Mucosa of rectum (tissue), 2 donors: ENCODE measurements at regions not wholly inside any gene's neighbourhood (a gene's known extent, or its start where the extent isn't known, plus 50 kb on each side); places are given as distances from the start of the nearest gene placed in this dataset.
"Not testable (repeated sequence)": the region's sequence is repeated elsewhere in the genome, so short reads cannot be mapped to it uniquely, and the experiment has no call there.

ENCODE experiments used
- H3K27ac ChIP-seq, 2 donors: one replicate each; pipeline ENCODE4 v1.7.0; 2013; ENCODE audit warnings: inconsistent platforms in 2 of 2, low read depth in 2 of 2, low read length in 2 of 2
- H3K27me3 ChIP-seq, 2 donors: one replicate each; pipeline ENCODE4 v1.7.0; 2013; ENCODE audit warnings: low read length in 2 of 2; ENCODE audit not compliant: control insufficient read depth in 2 of 2, insufficient read depth in 2 of 2
- H3K36me3 ChIP-seq, 2 donors: one replicate each; pipeline ENCODE4 v1.7.0; 2013; ENCODE audit warnings: low read length in 2 of 2; ENCODE audit not compliant: control insufficient read depth in 2 of 2, insufficient read depth in 2 of 2
- H3K4me1 ChIP-seq, 2 donors: one replicate each; pipeline ENCODE4 v1.7.0; 2013; ENCODE audit warnings: low read length in 2 of 2, mild to moderate bottlenecking in 1 of 2; ENCODE audit not compliant: control insufficient read depth in 2 of 2, insufficient read depth in 2 of 2
- H3K4me3 ChIP-seq, 2 donors: one replicate each; pipeline ENCODE4 v1.7.0; 2013; ENCODE audit warnings: low read length in 2 of 2
- H3K9ac ChIP-seq, 2 donors: one replicate each; pipeline ENCODE4 v1.7.0; 2013; ENCODE audit warnings: low read length in 2 of 2, low read depth in 1 of 2, mild to moderate bottlenecking in 1 of 2
- H3K9me3 ChIP-seq, 2 donors: one replicate each; pipeline ENCODE4 v1.7.0; 2013; ENCODE audit warnings: low read length in 2 of 2; ENCODE audit not compliant: control insufficient read depth in 2 of 2
- donor health status: healthy.
- donor health status: Normal muscosa, but diverticular disease.

GRCh38 chr1:54475357-54475881 lies 69.2 kb upstream of the SSBP3 start:
- H3K36me3 ChIP-seq: no peaks in the 10 kb centered on the region
- H3K9ac ChIP-seq: no peak overlapping the region
- no peaks in the 10 kb centered on the region for H3K9me3 ChIP-seq
- peaks cover 2 to 8% of the 10 kb centered on the region in 2 donors for H3K4me1 ChIP-seq
- H3K27ac ChIP-seq: peak overlapping the region in 1 of 2 donors; percentile 9
- H3K4me3 ChIP-seq: peak overlapping the region; percentile 37 to 59
- H3K27me3 ChIP-seq: peaks cover 3 to 7% of the 10 kb centered on the region in 2 donors

GRCh38 chr1:54474310-54475251 lies 68.4 kb upstream of the SSBP3 start:
- Histone ChIP-seq H3K36me3 (no peaks in the 10 kb centered on the region), H3K27me3 (peaks cover 3 to 7% of the 10 kb centered on the region in 2 donors), H3K27ac (no peak overlapping the region), H3K4me1 (peaks cover 2 to 8% of the 10 kb centered on the region in 2 donors), H3K4me3 (peak overlapping the region; percentile 37 to 59), H3K9ac (no peak overlapping the region), H3K9me3 (no peaks in the 10 kb centered on the region)

- no peak overlapping the region for H3K4me3 ChIP-seq
- H3K27me3 ChIP-seq: peaks cover 3 to 7% of the 10 kb centered on the region in 2 donors
Observed at GRCh38 chr1:54471588-54471987, 65.4 kb upstream of the SSBP3 start.

GRCh38 chr1:54469444-54469843 lies 63.2 kb upstream of the SSBP3 start:
- H3K4me1 ChIP-seq, H3K9me3 ChIP-seq, H3K9ac ChIP-seq, H3K27ac ChIP-seq, H3K36me3 ChIP-seq, H3K4me3 ChIP-seq, H3K27me3 ChIP-seq: not testable (repeated sequence)

More at GRCh38 chr1:54471588-54471987, 65.4 kb upstream of the SSBP3 start:
- Histone ChIP-seq H3K27ac (no peak overlapping the region), H3K9ac (no peak overlapping the region), H3K4me1 (peaks cover 2 to 8% of the 10 kb centered on the region in 2 donors), H3K9me3 (no peaks in the 10 kb centered on the region), H3K36me3 (no peaks in the 10 kb centered on the region)

- H3K27ac ChIP-seq, H3K36me3 ChIP-seq, H3K4me1 ChIP-seq, H3K9me3 ChIP-seq, H3K27me3 ChIP-seq, H3K4me3 ChIP-seq, H3K9ac ChIP-seq: not testable (repeated sequence)
Observed at GRCh38 chr1:54468288-54469084, 62.3 kb upstream of the SSBP3 start.

GRCh38 chr1:54465351-54465811 lies 59.2 kb upstream of the SSBP3 start:
- H3K27me3 ChIP-seq: no peaks in the 10 kb centered on the region
- peaks cover 9 to 12% of the 10 kb centered on the region in 2 donors for H3K4me1 ChIP-seq
- H3K36me3 ChIP-seq: no peaks in the 10 kb centered on the region
- H3K9me3 ChIP-seq: no peaks in the 10 kb centered on the region
- peak overlapping the region in 1 of 2 donors; percentile 11 for H3K9ac ChIP-seq
- H3K4me3 ChIP-seq: no peak overlapping the region
- H3K27ac ChIP-seq: no peak overlapping the region

GRCh38 chr1:54464477-54465146 lies 58.4 kb upstream of the SSBP3 start:
- Histone ChIP-seq H3K9me3 (no peaks in the 10 kb centered on the region), H3K9ac (no peak overlapping the region), H3K4me3 (no peak overlapping the region), H3K27me3 (no peaks in the 10 kb centered on the region), H3K36me3 (no peaks in the 10 kb centered on the region), H3K4me1 (peaks cover 9 to 12% of the 10 kb centered on the region in 2 donors), H3K27ac (peak overlapping the region in 1 of 2 donors; percentile 16)

- no peak overlapping the region for H3K4me3 ChIP-seq
- no peak overlapping the region for H3K27ac ChIP-seq
- no peaks in the 10 kb centered on the region for H3K27me3 ChIP-seq
- H3K9ac ChIP-seq: no peak overlapping the region
- H3K9me3 ChIP-seq: no peaks in the 10 kb centered on the region
- H3K4me1 ChIP-seq: peaks cover 9 to 12% of the 10 kb centered on the region in 2 donors
- H3K36me3 ChIP-seq: no peaks in the 10 kb centered on the region
Observed at GRCh38 chr1:54464031-54464476, 57.9 kb upstream of the SSBP3 start.

GRCh38 chr1:54463259-54464030 lies 57.3 kb upstream of the SSBP3 start:
- Histone ChIP-seq H3K9ac (no peak overlapping the region), H3K36me3 (no peaks in the 10 kb centered on the region), H3K9me3 (no peaks in the 10 kb centered on the region), H3K27me3 (no peaks in the 10 kb centered on the region), H3K27ac (no peak overlapping the region), H3K4me3 (no peak overlapping the region), H3K4me1 (peaks cover 9 to 12% of the 10 kb centered on the region in 2 donors)
